Adrenal gland (tissue), 5 donors: ENCODE measurements at regions not wholly inside any gene's neighbourhood (a gene's known extent, or its start where the extent isn't known, plus 50 kb on each side); places are given as distances from the start of the nearest gene placed in this dataset.

Source experiments
- POLR2A ChIP-seq, 2 donors: fragments of 450-650 bp; IDR thresholded peaks; one replicate each; pipeline ENCODE4 v1.6.1; 2017; ENCODE audit warnings: antibody characterized with exemption in 2 of 2, mild to moderate bottlenecking in 2 of 2, moderate library complexity in 1 of 2
- TF ChIP-seq, protein P1 (sequence below), 6 experiments: fragments of 450-650 bp in 4 of 6; fragments of 200-600 bp in 2 of 6; sonication (generic) in 1 of 6; IDR thresholded peaks; 1 replicate in 5 of 6; 2 replicates in 1 of 6; pipeline versions ENCODE4 v1.5.1 to v1.8.0; 2016 to 2021; ENCODE audit warnings: antibody characterized with exemption in 6 of 6, mild to moderate bottlenecking in 2 of 6, moderate library complexity in 1 of 6
- donor health status: DM: no; HTN: no; CAD: no.

- TF ChIP-seq, protein P1, sequence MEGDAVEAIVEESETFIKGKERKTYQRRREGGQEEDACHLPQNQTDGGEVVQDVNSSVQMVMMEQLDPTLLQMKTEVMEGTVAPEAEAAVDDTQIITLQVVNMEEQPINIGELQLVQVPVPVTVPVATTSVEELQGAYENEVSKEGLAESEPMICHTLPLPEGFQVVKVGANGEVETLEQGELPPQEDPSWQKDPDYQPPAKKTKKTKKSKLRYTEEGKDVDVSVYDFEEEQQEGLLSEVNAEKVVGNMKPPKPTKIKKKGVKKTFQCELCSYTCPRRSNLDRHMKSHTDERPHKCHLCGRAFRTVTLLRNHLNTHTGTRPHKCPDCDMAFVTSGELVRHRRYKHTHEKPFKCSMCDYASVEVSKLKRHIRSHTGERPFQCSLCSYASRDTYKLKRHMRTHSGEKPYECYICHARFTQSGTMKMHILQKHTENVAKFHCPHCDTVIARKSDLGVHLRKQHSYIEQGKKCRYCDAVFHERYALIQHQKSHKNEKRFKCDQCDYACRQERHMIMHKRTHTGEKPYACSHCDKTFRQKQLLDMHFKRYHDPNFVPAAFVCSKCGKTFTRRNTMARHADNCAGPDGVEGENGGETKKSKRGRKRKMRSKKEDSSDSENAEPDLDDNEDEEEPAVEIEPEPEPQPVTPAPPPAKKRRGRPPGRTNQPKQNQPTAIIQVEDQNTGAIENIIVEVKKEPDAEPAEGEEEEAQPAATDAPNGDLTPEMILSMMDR (IDR thresholded peaks at IDR 0.05) = no peak
- no peak for TF ChIP-seq POLR2A (IDR thresholded peaks at IDR 0.05)
Observed at GRCh38 chr3:187921391-187922074, 176.3 kb upstream of the BCL6 start.
